ENCODE measurements at regions not wholly inside any gene's neighbourhood (a gene's known extent, or its start where the extent isn't known, plus 50 kb on each side); places are given as distances from the start of the nearest gene placed in this dataset.

DNA sequence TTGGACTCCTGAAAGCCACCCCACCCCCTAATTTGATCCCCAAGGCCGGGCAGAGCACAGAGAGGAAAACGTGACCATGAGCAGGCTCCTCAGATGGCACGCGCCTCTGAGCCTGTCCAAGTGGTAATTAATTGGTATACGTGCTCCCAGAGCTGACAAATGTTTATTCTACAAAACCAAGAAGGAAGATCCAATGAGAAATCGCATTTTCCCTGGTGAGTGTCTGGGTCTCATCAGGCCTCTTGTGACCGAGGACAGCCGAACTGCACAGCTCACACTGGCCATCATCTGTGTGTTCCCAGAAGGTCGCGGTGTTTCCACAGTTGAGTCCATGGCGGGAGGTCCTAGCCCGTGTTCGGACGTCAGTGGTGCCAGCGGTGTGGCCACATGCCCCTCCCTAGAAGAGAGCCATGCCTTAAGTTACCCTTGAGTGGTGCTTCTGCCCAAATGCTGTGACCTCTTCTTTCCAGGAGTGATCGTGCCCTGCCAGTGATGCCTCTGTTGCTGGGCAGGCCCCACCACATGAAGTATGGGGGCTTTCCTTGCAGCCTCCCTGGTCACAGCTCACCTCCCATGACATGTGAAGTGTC, 317.5 kb upstream of the RTL1 start:
- H3K4me3 ChIP-seq (ENCODE audit: control insufficient read depth, low read depth, low read length): no peak overlapping the region
- TF ChIP-seq, protein P1, sequence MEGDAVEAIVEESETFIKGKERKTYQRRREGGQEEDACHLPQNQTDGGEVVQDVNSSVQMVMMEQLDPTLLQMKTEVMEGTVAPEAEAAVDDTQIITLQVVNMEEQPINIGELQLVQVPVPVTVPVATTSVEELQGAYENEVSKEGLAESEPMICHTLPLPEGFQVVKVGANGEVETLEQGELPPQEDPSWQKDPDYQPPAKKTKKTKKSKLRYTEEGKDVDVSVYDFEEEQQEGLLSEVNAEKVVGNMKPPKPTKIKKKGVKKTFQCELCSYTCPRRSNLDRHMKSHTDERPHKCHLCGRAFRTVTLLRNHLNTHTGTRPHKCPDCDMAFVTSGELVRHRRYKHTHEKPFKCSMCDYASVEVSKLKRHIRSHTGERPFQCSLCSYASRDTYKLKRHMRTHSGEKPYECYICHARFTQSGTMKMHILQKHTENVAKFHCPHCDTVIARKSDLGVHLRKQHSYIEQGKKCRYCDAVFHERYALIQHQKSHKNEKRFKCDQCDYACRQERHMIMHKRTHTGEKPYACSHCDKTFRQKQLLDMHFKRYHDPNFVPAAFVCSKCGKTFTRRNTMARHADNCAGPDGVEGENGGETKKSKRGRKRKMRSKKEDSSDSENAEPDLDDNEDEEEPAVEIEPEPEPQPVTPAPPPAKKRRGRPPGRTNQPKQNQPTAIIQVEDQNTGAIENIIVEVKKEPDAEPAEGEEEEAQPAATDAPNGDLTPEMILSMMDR (conservative IDR thresholded peaks at IDR 0.05; ENCODE audit: control insufficient read depth, insufficient read depth, low read depth, low read length): no peak
- DNase-seq (ENCODE audit: low read depth): no peak

DNA sequence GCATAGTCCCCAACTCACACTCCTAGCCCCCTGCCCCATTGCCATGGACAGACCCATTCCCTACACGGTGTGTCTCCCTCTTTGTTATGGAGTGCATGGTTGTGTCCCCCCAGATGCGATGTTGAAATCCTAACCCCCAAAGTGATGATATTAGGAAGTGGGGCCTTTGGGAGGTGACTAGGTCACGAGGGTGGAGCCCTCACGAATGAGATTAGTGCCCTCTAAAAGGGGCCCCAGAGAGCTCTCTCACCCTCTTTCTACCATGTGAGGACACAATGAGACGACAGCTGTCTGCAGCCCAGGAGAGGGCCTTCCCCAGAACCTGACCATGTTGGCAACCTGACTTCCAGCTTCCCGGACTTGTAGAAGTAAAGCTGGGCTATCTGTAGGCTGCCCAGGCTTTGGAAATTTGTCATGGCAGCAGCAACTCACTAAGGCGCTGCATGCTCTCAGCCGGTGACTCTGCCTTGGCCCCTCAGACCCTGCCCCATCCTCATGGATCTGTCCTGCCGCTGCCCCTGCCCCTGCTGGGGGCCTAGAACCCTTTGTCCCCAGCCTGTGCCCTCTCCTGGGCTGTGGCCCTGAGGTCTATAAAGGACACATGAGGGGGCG, 318.1 kb upstream of the RTL1 start:
- TF ChIP-seq, protein P1 (conservative IDR thresholded peaks at IDR 0.05; ENCODE audit: control insufficient read depth, insufficient read depth, low read depth, low read length): no peak
- no peak for DNase-seq (ENCODE audit: low read depth)
- no peak overlapping the region for H3K4me3 ChIP-seq (ENCODE audit: control insufficient read depth, low read depth, low read length)

DNA sequence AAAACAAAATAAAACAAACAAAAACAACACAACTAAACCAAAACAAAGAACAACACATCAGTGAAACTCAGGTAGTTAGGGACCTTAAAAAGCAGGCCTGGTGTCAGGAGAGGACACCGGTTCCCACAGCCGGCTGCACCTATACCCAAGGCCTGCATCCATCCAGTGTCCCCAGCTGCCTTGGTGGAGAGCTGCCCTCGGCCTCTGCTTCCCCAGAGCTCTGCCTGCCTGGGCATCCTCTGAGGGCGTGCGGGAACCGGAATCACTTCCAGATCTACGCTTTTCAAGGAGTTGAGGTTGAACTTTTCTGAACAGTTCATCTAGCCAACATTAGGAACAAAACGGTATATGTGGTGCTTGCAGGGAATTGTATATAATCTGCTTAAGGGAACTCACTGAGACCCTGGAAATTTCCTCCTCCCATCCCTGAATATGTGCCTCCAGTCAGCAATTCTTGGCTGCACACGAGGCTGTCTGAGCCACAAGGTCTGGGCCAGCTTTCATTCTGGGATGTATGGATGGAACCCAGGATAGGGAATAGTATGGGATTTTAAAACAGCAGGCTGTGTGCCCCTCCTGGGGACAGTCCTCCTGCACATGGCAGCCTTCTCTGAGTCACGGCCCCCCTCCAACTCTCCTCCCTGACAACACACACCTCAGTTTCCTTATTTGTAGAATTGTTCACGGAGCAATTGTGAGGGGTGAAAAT, 319.0 kb upstream of the RTL1 start:
- H3K4me3 ChIP-seq (ENCODE audit: control insufficient read depth, low read depth, low read length): no peak overlapping the region
- TF ChIP-seq, protein P1 (conservative IDR thresholded peaks at IDR 0.05; ENCODE audit: control insufficient read depth, insufficient read depth, low read depth, low read length): no peak
- DNase-seq (ENCODE audit: low read depth): no peak

DNA sequence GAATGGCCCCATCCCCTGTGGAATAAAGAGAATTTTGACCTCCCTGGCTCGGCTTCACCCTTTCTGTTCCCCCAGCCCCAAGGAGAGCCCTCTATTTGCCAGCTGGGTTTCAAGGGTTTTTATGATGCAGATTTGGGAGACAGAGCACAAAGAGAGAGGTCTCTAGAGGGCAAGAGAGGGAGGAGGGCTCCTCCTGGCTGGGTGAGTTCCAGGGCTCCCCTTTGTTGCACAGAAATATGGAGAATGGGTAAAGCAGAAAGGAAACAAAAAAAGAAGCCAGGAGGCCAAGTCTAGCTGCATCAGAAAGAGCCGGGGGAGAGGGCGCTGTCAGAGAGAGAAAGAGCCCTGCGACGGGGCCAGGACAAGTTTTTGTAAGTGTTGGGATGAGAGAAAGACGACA, 319.6 kb upstream of the RTL1 start:
- TF ChIP-seq, protein P1 (conservative IDR thresholded peaks at IDR 0.05; ENCODE audit: control insufficient read depth, insufficient read depth, low read depth, low read length): no peak
- no peak overlapping the region for H3K4me3 ChIP-seq (ENCODE audit: control insufficient read depth, low read depth, low read length)
- no peak for DNase-seq (ENCODE audit: low read depth)

DNA sequence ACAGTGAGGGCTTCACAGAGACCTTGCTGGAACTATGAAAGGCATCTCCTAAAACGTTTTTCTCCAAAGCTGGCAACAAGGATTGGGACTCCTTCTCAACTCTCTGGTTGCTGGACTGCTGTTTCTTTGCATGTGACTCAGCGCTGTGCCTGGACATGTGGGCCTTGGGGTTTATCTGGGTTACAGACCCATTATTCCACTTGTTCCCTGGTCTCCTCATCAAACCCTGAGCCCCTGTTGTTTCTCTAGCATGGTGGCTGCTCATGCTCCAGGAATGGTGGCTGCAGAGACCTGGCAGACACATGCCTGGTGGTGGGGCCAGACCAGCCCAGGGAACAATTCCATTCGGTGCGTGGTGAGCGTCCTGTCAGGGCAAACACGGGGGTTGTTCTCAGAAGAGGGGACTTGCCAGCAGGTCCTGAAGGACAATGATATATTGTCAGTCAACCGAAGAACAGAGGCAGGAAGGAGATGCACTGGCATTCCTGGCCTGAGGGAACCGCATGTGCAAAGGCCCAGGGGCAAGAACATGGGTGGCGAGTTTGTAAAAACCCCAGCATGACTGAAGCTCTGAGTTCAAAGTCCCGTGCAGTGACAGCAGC, 320.1 kb upstream of the RTL1 start:
- H3K4me3 ChIP-seq (ENCODE audit: control insufficient read depth, low read depth, low read length): no peak overlapping the region
- DNase-seq (ENCODE audit: low read depth): no peak
- TF ChIP-seq, protein P1 (conservative IDR thresholded peaks at IDR 0.05; ENCODE audit: control insufficient read depth, insufficient read depth, low read depth, low read length): no peak

DNA sequence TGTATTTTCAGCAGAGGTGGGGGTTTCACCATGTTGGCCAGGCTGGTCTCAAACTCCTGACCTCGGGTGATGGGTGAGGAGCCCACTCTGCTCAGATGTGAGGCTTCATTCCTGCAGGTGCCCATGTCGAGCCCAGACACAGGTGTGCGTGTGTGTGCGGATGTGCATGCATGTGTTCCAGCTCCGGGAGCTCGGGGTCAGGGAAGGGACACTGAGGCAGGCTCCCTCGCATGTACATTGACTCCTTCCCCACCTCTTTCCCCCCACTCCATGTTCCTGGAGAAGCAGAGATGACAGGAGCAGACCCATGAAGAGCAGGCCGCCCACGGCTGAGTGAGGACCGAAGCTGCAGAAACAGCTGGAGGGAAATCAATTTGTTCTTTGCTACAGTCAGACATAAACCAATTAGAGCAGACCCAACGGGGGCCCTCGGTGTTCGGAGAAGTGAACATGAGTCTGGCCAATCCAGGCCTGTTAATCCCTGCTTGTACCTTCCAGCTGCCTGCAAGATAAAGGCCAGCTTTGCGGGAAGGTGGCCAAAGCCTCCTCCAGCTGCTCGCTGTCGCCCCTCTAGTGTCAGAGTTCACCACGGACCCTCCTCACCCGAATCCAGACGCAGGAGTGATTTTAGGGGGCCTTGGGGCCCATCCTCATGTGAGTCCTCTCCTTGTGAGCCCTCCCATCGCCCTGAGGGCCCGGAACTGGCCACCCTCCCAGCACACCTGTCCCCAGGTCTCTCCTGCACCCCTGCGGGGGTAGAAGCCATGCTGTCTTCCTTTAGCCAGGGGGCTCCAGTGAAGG, 321.0 kb upstream of the RTL1 start:
- no peak for DNase-seq (ENCODE audit: low read depth)
- TF ChIP-seq, protein P1 (conservative IDR thresholded peaks at IDR 0.05; ENCODE audit: control insufficient read depth, insufficient read depth, low read depth, low read length): no peak
- no peak overlapping the region for H3K4me3 ChIP-seq (ENCODE audit: control insufficient read depth, low read depth, low read length)
